Naive thymus-derived CD4-positive, alpha-beta T cell (primary cell): ENCODE measurements at regions not wholly inside any gene's neighbourhood (a gene's known extent, or its start where the extent isn't known, plus 50 kb on each side); places are given as distances from the start of the nearest gene placed in this dataset.

Source experiments
- ATAC-seq: fragments of 150-1000 bp; cut with Tn5 transposase; 2 replicates; pipeline ENCODE4 v1.10.0; 2021; ENCODE audit warnings: mild to moderate bottlenecking, moderate library complexity
- CTCF ChIA-PET: fragments of 350-600 bp; sonication (Branson Sonifier 250); formaldehyde crosslinking; loops from one replicate; lab custom pipeline; 2021; ENCODE audit warnings: antibody characterized with exemption; lab: Charles Lee
- POLR2A ChIA-PET: fragments of 350-600 bp; sonication (Branson Sonifier 250); formaldehyde crosslinking; loops from one replicate; lab custom pipeline; 2021; ENCODE audit warnings: antibody characterized with exemption, inconsistent platforms; lab: Charles Lee
- DNase-seq, 9 donors: peaks; one replicate each; pipeline versions ENCODE4 v3.0.0 to v3.0.0-alpha.2; 2020 to 2022; ENCODE audit warnings: mixed read lengths in 1 of 9
- H3K27ac ChIP-seq: one replicate; pipeline ENCODE4 v1.7.0; 2013; ENCODE audit warnings: mild to moderate bottlenecking, low read depth, low read length, moderate library complexity
- H3K27me3 ChIP-seq, 2 donors: one replicate each; pipeline ENCODE4 v1.7.0; 2013; ENCODE audit warnings: low read length in 2 of 2, mild to moderate bottlenecking in 2 of 2, moderate library complexity in 2 of 2; ENCODE audit not compliant: control insufficient read depth in 2 of 2, insufficient read depth in 2 of 2
- H3K36me3 ChIP-seq, 3 experiments: 1 replicate in 2 of 3; 2 replicates in 1 of 3; pipeline ENCODE4 v1.7.0; 2013; ENCODE audit warnings: low read length in 3 of 3, mild to moderate bottlenecking in 3 of 3, moderate library complexity in 1 of 3; ENCODE audit not compliant: insufficient read depth in 3 of 3, control insufficient read depth in 2 of 3
- H3K4me1 ChIP-seq, 2 donors: one replicate each; pipeline ENCODE4 v1.7.0; 2013; ENCODE audit warnings: low read length in 2 of 2, mild to moderate bottlenecking in 2 of 2, moderate library complexity in 1 of 2; ENCODE audit not compliant: control insufficient read depth in 2 of 2, insufficient read depth in 2 of 2
- H3K4me3 ChIP-seq: 2 replicates; pipeline ENCODE4 v1.7.0; 2013; ENCODE audit warnings: mild to moderate bottlenecking, low read length
- H3K9me3 ChIP-seq, 3 experiments: 1 replicate in 2 of 3; 2 replicates in 1 of 3; pipeline ENCODE4 v1.7.0; 2013; ENCODE audit warnings: low read length in 3 of 3; ENCODE audit not compliant: control insufficient read depth in 2 of 3
- H3K27ac Mint-ChIP-seq, 9 donors: one replicate each; pipeline ENCODE4 v1.8.0; 2020 to 2022; ENCODE audit warnings: mixed read lengths in 9 of 9, mild to moderate bottlenecking in 8 of 9, moderate library complexity in 5 of 9, inconsistent platforms in 2 of 9
- H3K27me3 Mint-ChIP-seq, 5 donors: one replicate each; pipeline ENCODE4 v1.8.0; 2021 to 2022; ENCODE audit warnings: mixed read lengths in 5 of 5, mild to moderate bottlenecking in 1 of 5
- H3K36me3 Mint-ChIP-seq, 5 donors: one replicate each; pipeline ENCODE4 v1.8.0; 2020 to 2022; ENCODE audit warnings: mixed read lengths in 5 of 5, mild to moderate bottlenecking in 3 of 5, inconsistent platforms in 1 of 5
- H3K4me1 Mint-ChIP-seq, 7 donors: one replicate each; pipeline ENCODE4 v1.8.0; 2020 to 2022; ENCODE audit warnings: mixed read lengths in 7 of 7, mild to moderate bottlenecking in 3 of 7, inconsistent platforms in 1 of 7
- H3K4me3 Mint-ChIP-seq, 10 donors: one replicate each; pipeline ENCODE4 v1.8.0; 2020 to 2022; ENCODE audit warnings: mild to moderate bottlenecking in 10 of 10, mixed read lengths in 10 of 10, moderate library complexity in 6 of 10, inconsistent platforms in 2 of 10
- H3K9me3 Mint-ChIP-seq, 11 donors: one replicate each; pipeline ENCODE4 v1.8.0; 2020 to 2022; ENCODE audit warnings: mixed read lengths in 11 of 11, mild to moderate bottlenecking in 4 of 11, inconsistent platforms in 1 of 11, moderate library complexity in 1 of 11
- intact Hi-C, 2 donors: fragments of 100-400 bp; cut with micrococcal nuclease; formaldehyde crosslinking; loops; one replicate each; pipeline ENCODE4 v1.15.1; 2023

GRCh38 chr3:76610150-76610549 is 429.7 kb upstream of the ROBO2 start:
- CTCF ChIA-PET = no interaction called here
- DNase-seq = no peak

DNA sequence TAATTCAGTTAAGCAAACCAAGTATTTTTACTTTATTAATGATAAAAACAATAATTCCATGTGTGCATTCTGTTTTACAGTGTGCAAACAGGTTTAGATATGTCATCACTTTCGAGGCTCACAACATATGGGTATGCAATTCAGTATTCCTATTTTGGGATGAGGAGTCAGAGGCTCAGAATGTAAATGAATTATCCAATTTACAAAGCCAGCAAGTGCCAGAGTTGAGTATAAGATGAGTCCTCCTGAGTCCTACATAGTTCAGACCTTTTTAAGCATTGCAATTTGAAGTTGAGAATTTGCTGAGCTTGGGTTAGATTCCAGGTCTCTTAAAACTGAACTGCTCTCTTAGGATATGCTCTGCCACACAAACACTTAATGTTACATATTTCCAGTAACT is 424.2 kb upstream of the ROBO2 start:
- Mint-ChIP-seq H3K4me1 (no peaks in the 10 kb centered on the region), H3K36me3 (no peaks in the 10 kb centered on the region), H3K9me3 (peaks cover 0 to 13% (median 4%) of the 10 kb centered on the region in 11 donors), H3K4me3 (no peak overlapping the region), H3K27me3 (no peaks in the 10 kb centered on the region), H3K27ac (no peak overlapping the region)
- no peaks in the 10 kb centered on the region for H3K9me3 ChIP-seq
- H3K27ac ChIP-seq = no peak overlapping the region
- no peaks in the 10 kb centered on the region for H3K4me1 ChIP-seq
- DNase-seq (no peak), ATAC-seq (no peak)
- ChIA-PET CTCF (no interaction called here), POLR2A (no interaction called here)
- intact Hi-C loops = no loop called here
- no peak overlapping the region for H3K4me3 ChIP-seq
- H3K36me3 ChIP-seq = no peaks in the 10 kb centered on the region
- H3K27me3 ChIP-seq = no peaks in the 10 kb centered on the region

More at GRCh38 chr3:76610150-76610549, 429.7 kb upstream of the ROBO2 start:
- ATAC-seq = no peak
- H3K27ac ChIP-seq = no peak overlapping the region
- H3K27ac Mint-ChIP-seq = no peak overlapping the region
- no peak overlapping the region for H3K4me3 Mint-ChIP-seq
- H3K4me1 ChIP-seq = no peaks in the 10 kb centered on the region
- H3K27me3 ChIP-seq = no peaks in the 10 kb centered on the region
- peaks cover 0 to 16% (median 2%) of the 10 kb centered on the region in 11 donors for H3K9me3 Mint-ChIP-seq
- intact Hi-C loops = no loop called here
- no peaks in the 10 kb centered on the region for H3K9me3 ChIP-seq
- POLR2A ChIA-PET = no interaction called here
- no peaks in the 10 kb centered on the region for H3K4me1 Mint-ChIP-seq
- no peaks in the 10 kb centered on the region for H3K27me3 Mint-ChIP-seq
- no peaks in the 10 kb centered on the region for H3K36me3 ChIP-seq
- no peaks in the 10 kb centered on the region for H3K36me3 Mint-ChIP-seq
- no peak overlapping the region for H3K4me3 ChIP-seq

DNA sequence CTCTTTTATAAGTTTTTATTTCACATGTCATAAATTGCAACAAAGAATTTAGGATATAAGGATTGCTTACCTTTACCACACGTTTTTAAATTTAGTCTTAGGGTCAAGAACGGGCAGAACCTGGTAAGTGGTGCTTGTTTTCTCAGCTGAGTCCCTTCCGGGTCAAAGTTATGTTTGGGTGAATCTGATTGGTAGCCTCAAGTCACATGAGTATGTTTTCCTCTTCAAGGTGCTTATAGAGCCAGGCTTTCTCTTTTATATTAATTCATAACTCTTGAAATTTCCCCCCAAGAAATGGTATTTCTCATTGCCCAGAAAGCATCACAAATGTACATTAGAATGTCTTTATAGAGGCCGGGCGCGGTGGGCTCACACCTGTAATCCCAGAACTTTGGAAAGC is 415.7 kb upstream of the ROBO2 start:
- no peak for ATAC-seq
- H3K9me3 Mint-ChIP-seq = peaks cover 1 to 32% (median 13%) of the 10 kb centered on the region in 11 donors
- POLR2A ChIA-PET = no interaction called here

DNA sequence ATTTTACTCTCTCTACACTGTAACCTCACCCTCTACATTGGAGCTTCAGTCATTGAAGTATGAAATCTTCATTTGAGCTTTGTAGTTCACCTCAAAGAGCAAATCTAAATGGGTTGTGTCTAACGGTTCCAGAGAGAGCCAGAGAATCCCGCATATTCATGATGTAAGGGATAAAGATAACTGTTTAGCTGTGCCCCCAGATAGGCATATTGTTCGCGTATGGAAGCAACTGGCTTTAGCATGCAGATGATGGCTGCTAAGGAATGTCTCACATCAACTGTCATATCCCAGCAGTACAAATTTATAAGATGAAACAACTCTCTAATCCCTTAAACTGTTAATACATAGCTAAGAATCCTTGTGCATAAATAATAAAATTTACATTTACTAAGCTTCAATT is 412.7 kb upstream of the ROBO2 start:
- Mint-ChIP-seq H3K4me3 (no peak overlapping the region), H3K4me1 (no peaks in the 10 kb centered on the region), H3K9me3 (peaks cover 1 to 29% (median 13%) of the 10 kb centered on the region in 11 donors), H3K27ac (no peak overlapping the region), H3K27me3 (no peaks in the 10 kb centered on the region), H3K36me3 (no peaks in the 10 kb centered on the region)
- Histone ChIP-seq H3K9me3 (no peaks in the 10 kb centered on the region), H3K27ac (no peak overlapping the region), H3K27me3 (no peaks in the 10 kb centered on the region), H3K4me1 (no peaks in the 10 kb centered on the region), H3K4me3 (no peak overlapping the region), H3K36me3 (no peaks in the 10 kb centered on the region)
- DNase-seq (no peak), ATAC-seq (no peak)
- CTCF ChIA-PET = no interaction called here
- intact Hi-C loops = no loop called here
- POLR2A ChIA-PET = no interaction called here

More for the DNA sequence above, 415.7 kb upstream of the ROBO2 start:
- Mint-ChIP-seq H3K4me1 (no peaks in the 10 kb centered on the region), H3K27me3 (no peaks in the 10 kb centered on the region), H3K36me3 (no peaks in the 10 kb centered on the region), H3K27ac (no peak overlapping the region), H3K4me3 (no peak overlapping the region)
- CTCF ChIA-PET = no interaction called here
- H3K27me3 ChIP-seq = no peaks in the 10 kb centered on the region
- H3K27ac ChIP-seq = no peak overlapping the region
- H3K36me3 ChIP-seq = no peaks in the 10 kb centered on the region
- no peaks in the 10 kb centered on the region for H3K9me3 ChIP-seq
- H3K4me3 ChIP-seq = no peak overlapping the region
- intact Hi-C loops = no loop called here
- no peak for DNase-seq
- no peaks in the 10 kb centered on the region for H3K4me1 ChIP-seq

DNA sequence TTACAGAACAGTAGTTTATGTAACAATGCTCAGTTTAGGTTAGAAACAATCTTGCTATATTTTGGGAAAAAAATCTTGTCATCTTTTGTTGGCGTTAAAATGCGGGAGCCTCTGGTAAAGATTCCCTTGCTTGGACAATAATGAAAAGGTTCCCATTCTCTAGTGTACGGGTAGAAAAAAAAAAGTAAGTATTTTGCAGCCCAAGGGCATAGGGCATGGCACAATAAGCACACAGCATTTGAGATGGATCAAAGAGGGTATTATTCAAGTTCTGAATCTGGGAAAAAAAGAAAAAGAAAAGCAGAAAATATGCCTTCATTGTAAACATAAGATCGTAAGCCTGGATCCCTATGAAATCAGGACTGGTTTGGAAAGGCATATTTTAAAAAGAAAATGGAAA is 408.6 kb upstream of the ROBO2 start:
- intact Hi-C loops = no loop called here
- no peaks in the 10 kb centered on the region for H3K9me3 ChIP-seq
- no peak for DNase-seq
- H3K27me3 Mint-ChIP-seq = no peaks in the 10 kb centered on the region
- no peak overlapping the region for H3K27ac ChIP-seq
- CTCF ChIA-PET = no interaction called here
- POLR2A ChIA-PET = no interaction called here
- H3K27ac Mint-ChIP-seq = no peak overlapping the region
- no peaks in the 10 kb centered on the region for H3K36me3 ChIP-seq
- H3K4me3 ChIP-seq = no peak overlapping the region
- H3K9me3 Mint-ChIP-seq = peaks cover 0 to 23% (median 4%) of the 10 kb centered on the region in 11 donors
- H3K4me3 Mint-ChIP-seq = no peak overlapping the region
- H3K27me3 ChIP-seq = no peaks in the 10 kb centered on the region
- H3K36me3 Mint-ChIP-seq = no peaks in the 10 kb centered on the region
- H3K4me1 ChIP-seq = no peaks in the 10 kb centered on the region
- no peak for ATAC-seq
- no peaks in the 10 kb centered on the region for H3K4me1 Mint-ChIP-seq

GRCh38 chr3:76638006-76638405 is 401.9 kb upstream of the ROBO2 start:
- no peaks in the 10 kb centered on the region for H3K27me3 ChIP-seq
- ChIA-PET CTCF (no interaction called here), POLR2A (no interaction called here)
- no peaks in the 10 kb centered on the region for H3K4me1 ChIP-seq
- Mint-ChIP-seq H3K27ac (no peak overlapping the region), H3K9me3 (peaks cover 0 to 19% (median 5%) of the 10 kb centered on the region in 11 donors), H3K36me3 (peaks cover 0 to 5% (median 0%) of the 10 kb centered on the region in 5 donors), H3K4me1 (no peaks in the 10 kb centered on the region), H3K27me3 (no peaks in the 10 kb centered on the region), H3K4me3 (no peak overlapping the region)
- DNase-seq = no peak
- H3K27ac ChIP-seq = no peak overlapping the region
- no peaks in the 10 kb centered on the region for H3K36me3 ChIP-seq
- H3K4me3 ChIP-seq = no peak overlapping the region
- ATAC-seq = no peak
- no peaks in the 10 kb centered on the region for H3K9me3 ChIP-seq
- intact Hi-C loops = no loop called here

DNA sequence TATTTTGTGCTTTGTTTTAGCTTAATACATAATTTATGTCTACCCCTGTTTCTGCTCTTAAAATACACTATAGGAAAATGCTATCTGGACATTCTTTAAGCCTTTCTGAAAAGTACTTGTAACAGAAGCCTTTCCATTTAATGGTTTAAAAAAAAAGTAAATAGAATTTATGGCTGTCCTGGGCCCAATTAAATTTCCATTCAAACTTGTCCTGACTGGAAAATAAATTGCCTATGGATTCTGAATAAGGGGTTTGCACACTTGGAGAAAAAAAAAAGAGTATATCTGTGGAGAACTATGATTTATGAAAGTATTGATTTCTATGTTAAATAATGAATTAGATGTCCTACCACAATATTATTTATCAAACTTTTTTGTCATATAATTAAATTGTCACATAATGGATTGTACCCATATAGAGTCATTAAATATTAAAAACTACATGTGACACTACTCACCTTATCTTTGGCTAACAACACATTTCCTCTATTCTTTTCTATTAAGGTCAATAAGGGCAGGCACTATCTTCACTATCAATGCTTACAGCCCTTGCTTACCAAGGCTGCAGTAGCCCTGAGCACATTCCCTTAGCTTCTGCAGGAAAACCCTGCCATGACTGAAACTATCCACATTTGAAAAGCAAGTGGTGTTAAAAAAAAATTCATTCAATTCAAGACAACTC is 396.1 kb upstream of the ROBO2 start:
- H3K27me3 ChIP-seq = no peaks in the 10 kb centered on the region

More for the DNA sequence above, 396.1 kb upstream of the ROBO2 start:
- H3K36me3 Mint-ChIP-seq = no peaks in the 10 kb centered on the region
- no peaks in the 10 kb centered on the region for H3K9me3 ChIP-seq
- ATAC-seq (no peak), DNase-seq (no peak)
- no peak overlapping the region for H3K27ac ChIP-seq
- no peak overlapping the region for H3K4me3 Mint-ChIP-seq
- ChIA-PET CTCF (no interaction called here), POLR2A (no interaction called here)
- peaks cover 0 to 26% (median 7%) of the 10 kb centered on the region in 11 donors for H3K9me3 Mint-ChIP-seq
- intact Hi-C loops = no loop called here
- no peaks in the 10 kb centered on the region for H3K4me1 Mint-ChIP-seq
- no peaks in the 10 kb centered on the region for H3K36me3 ChIP-seq
- no peak overlapping the region for H3K27ac Mint-ChIP-seq
- H3K27me3 Mint-ChIP-seq = no peaks in the 10 kb centered on the region
- no peak overlapping the region for H3K4me3 ChIP-seq
- no peaks in the 10 kb centered on the region for H3K4me1 ChIP-seq
